ENCODE measurements at regions not wholly inside any gene's neighbourhood (a gene's known extent, or its start where the extent isn't known, plus 50 kb on each side); places are given as distances from the start of the nearest gene placed in this dataset.
A peak's percentile ranks its signal among the peaks of the same experiment; 100 is the strongest.
"Not testable (repeated sequence)": the region's sequence is repeated elsewhere in the genome, so short reads cannot be mapped to it uniquely, and the experiment has no call there.

GRCh38 chr21:5128261-5128660 lies 5393.1 kb upstream of the TPTE start:
- DNase-seq (ENCODE audit: low read depth, low spot score), result peak; percentile 93

- DNase-seq (ENCODE audit: low read depth, low spot score), result not testable (repeated sequence)
Measured at GRCh38 chr21:5133824-5134223, 5387.6 kb upstream of the TPTE start.

GRCh38 chr21:5136406-5136805 lies 5385.0 kb upstream of the TPTE start:
- DNase-seq (ENCODE audit: low read depth, low spot score), result not testable (repeated sequence)

- DNase-seq (ENCODE audit: low read depth, low spot score), result not testable (repeated sequence)
Measured at GRCh38 chr21:5137006-5137405, 5384.4 kb upstream of the TPTE start.

- DNase-seq (ENCODE audit: low read depth, low spot score), result not testable (repeated sequence)
Measured at GRCh38 chr21:5138687-5139086, 5382.7 kb upstream of the TPTE start.

- not testable (repeated sequence) for DNase-seq (ENCODE audit: low read depth, low spot score)
Measured at GRCh38 chr21:5139528-5139927, 5381.9 kb upstream of the TPTE start.

GRCh38 chr21:5143011-5143410 lies 5378.4 kb upstream of the TPTE start:
- not testable (repeated sequence) for DNase-seq (ENCODE audit: low read depth, low spot score)

GRCh38 chr21:5144731-5145130 lies 5376.7 kb upstream of the TPTE start:
- not testable (repeated sequence) for DNase-seq (ENCODE audit: low read depth, low spot score)

GRCh38 chr21:5147685-5148084 lies 5373.7 kb upstream of the TPTE start:
- DNase-seq (ENCODE audit: low read depth, low spot score), result not testable (repeated sequence)

- DNase-seq (ENCODE audit: low read depth, low spot score), result not testable (repeated sequence)
Measured at GRCh38 chr21:5149222-5149621, 5372.2 kb upstream of the TPTE start.

GRCh38 chr21:5153842-5154640 lies 5367.3 kb upstream of the TPTE start:
- DNase-seq (ENCODE audit: low read depth, low spot score), result not testable (repeated sequence)

GRCh38 chr21:5154641-5154982 lies 5366.8 kb upstream of the TPTE start:
- DNase-seq (ENCODE audit: low read depth, low spot score), result peak; percentile 91

GRCh38 chr21:5162693-5163574 lies 5358.4 kb upstream of the TPTE start:
- DNase-seq (ENCODE audit: low read depth, low spot score), result not testable (repeated sequence)

GRCh38 chr21:5165829-5166228 lies 5355.6 kb upstream of the TPTE start:
- not testable (repeated sequence) for DNase-seq (ENCODE audit: low read depth, low spot score)
